H7 (cell line): ENCODE measurements at regions not wholly inside any gene's neighbourhood (a gene's known extent, or its start where the extent isn't known, plus 50 kb on each side); places are given as distances from the start of the nearest gene placed in this dataset.

ENCODE experiments used
- DNase-seq: peaks from one replicate; pipeline ENCODE4 v3.0.0; 2012
- H3K27me3 ChIP-seq: 2 replicates; pipeline ENCODE4 v1.6.0; 2011; ENCODE audit warnings: mild to moderate bottlenecking, low read length; ENCODE audit not compliant: control insufficient read depth, insufficient read depth
- H3K36me3 ChIP-seq: replicated peaks from 2 replicates; pipeline ENCODE4 v1.5.1; 2011; ENCODE audit warnings: low read length; ENCODE audit not compliant: control insufficient read depth, insufficient read depth
- H3K4me3 ChIP-seq: 2 replicates; pipeline ENCODE4 v1.5.1; 2011; ENCODE audit warnings: low read depth, mild to moderate bottlenecking, control low read depth, low read length, moderate library complexity; ENCODE audit not compliant: insufficient read depth

GRCh38 chr2:66724241-66724640, 289.3 kb downstream of the MEIS1 start:
- no peaks in the 10 kb centered on the region for H3K36me3 ChIP-seq
- DNase-seq = no peak
- no peaks in the 10 kb centered on the region for H3K27me3 ChIP-seq
- H3K4me3 ChIP-seq = no peak overlapping the region

GRCh38 chr2:66729416-66730330, 294.7 kb downstream of the MEIS1 start:
- no peak overlapping the region for H3K4me3 ChIP-seq
- H3K27me3 ChIP-seq = no peaks in the 10 kb centered on the region
- no peaks in the 10 kb centered on the region for H3K36me3 ChIP-seq
- no peak for DNase-seq

GRCh38 chr2:66730441-66730840, 295.5 kb downstream of the MEIS1 start:
- no peak for DNase-seq
- no peaks in the 10 kb centered on the region for H3K36me3 ChIP-seq
- H3K4me3 ChIP-seq = no peak overlapping the region
- H3K27me3 ChIP-seq = no peaks in the 10 kb centered on the region

- no peak for DNase-seq
- H3K36me3 ChIP-seq = no peaks in the 10 kb centered on the region
- no peaks in the 10 kb centered on the region for H3K27me3 ChIP-seq
- no peak overlapping the region for H3K4me3 ChIP-seq
Observed at GRCh38 chr2:66733364-66733999, 298.6 kb downstream of the MEIS1 start.

GRCh38 chr2:66748939-66749338, 314.0 kb downstream of the MEIS1 start:
- no peak for DNase-seq
- Histone ChIP-seq H3K4me3 (no peak overlapping the region), H3K27me3 (no peaks in the 10 kb centered on the region), H3K36me3 (no peaks in the 10 kb centered on the region)

- no peaks in the 10 kb centered on the region for H3K27me3 ChIP-seq
- no peaks in the 10 kb centered on the region for H3K36me3 ChIP-seq
- DNase-seq = no peak
- H3K4me3 ChIP-seq = no peak overlapping the region
Observed at GRCh38 chr2:66749566-66749965, 314.6 kb downstream of the MEIS1 start.

GRCh38 chr2:66753257-66753656, 318.3 kb downstream of the MEIS1 start:
- no peak overlapping the region for H3K4me3 ChIP-seq

GRCh38 chr2:66753660-66754059, 318.7 kb downstream of the MEIS1 start:
- Histone ChIP-seq H3K4me3 (no peak overlapping the region), H3K27me3 (no peaks in the 10 kb centered on the region), H3K36me3 (no peaks in the 10 kb centered on the region)
- DNase-seq = no peak

More at GRCh38 chr2:66753257-66753656, 318.3 kb downstream of the MEIS1 start:
- no peaks in the 10 kb centered on the region for H3K36me3 ChIP-seq
- no peaks in the 10 kb centered on the region for H3K27me3 ChIP-seq
- no peak for DNase-seq

GRCh38 chr2:66755974-66756373, 321.0 kb downstream of the MEIS1 start:
- no peak for DNase-seq
- Histone ChIP-seq H3K36me3 (no peaks in the 10 kb centered on the region), H3K27me3 (no peaks in the 10 kb centered on the region), H3K4me3 (no peak overlapping the region)

- no peak for DNase-seq
Observed at GRCh38 chr2:66761826-66762225, 326.9 kb downstream of the MEIS1 start.

GRCh38 chr2:66762761-66763160, 327.8 kb downstream of the MEIS1 start:
- Histone ChIP-seq H3K36me3 (no peaks in the 10 kb centered on the region), H3K27me3 (no peaks in the 10 kb centered on the region), H3K4me3 (no peak overlapping the region)
- no peak for DNase-seq

More at GRCh38 chr2:66761826-66762225, 326.9 kb downstream of the MEIS1 start:
- no peaks in the 10 kb centered on the region for H3K36me3 ChIP-seq
- no peak overlapping the region for H3K4me3 ChIP-seq
- no peaks in the 10 kb centered on the region for H3K27me3 ChIP-seq

- H3K36me3 ChIP-seq = no peaks in the 10 kb centered on the region
- H3K27me3 ChIP-seq = no peaks in the 10 kb centered on the region
- DNase-seq = no peak
- H3K4me3 ChIP-seq = no peak overlapping the region
Observed at GRCh38 chr2:66766582-66766981, 331.7 kb downstream of the MEIS1 start.

GRCh38 chr2:66771359-66771976, 336.5 kb downstream of the MEIS1 start:
- H3K4me3 ChIP-seq = no peak overlapping the region
- no peak for DNase-seq
- H3K27me3 ChIP-seq = no peaks in the 10 kb centered on the region
- H3K36me3 ChIP-seq = no peaks in the 10 kb centered on the region

- Histone ChIP-seq H3K27me3 (no peaks in the 10 kb centered on the region), H3K4me3 (no peak overlapping the region), H3K36me3 (no peaks in the 10 kb centered on the region)
- no peak for DNase-seq
Observed at GRCh38 chr2:66772618-66773017, 337.7 kb downstream of the MEIS1 start.
